H1 (cell line): ENCODE measurements at regions not wholly inside any gene's neighbourhood (a gene's known extent, or its start where the extent isn't known, plus 50 kb on each side); places are given as distances from the start of the nearest gene placed in this dataset.

Experiments
- CTCF ChIA-PET: fragments of 300-600 bp; sonication (Branson Sonifier 250); formaldehyde crosslinking; loops from one replicate; lab custom pipeline; 2021; ENCODE audit not compliant: partially characterized antibody; lab: Charles Lee
- POLR2A ChIA-PET: fragments of 300-600 bp; sonication (Branson Sonifier 250); formaldehyde crosslinking; loops from one replicate; lab custom pipeline; 2021; ENCODE audit warnings: inconsistent platforms; ENCODE audit not compliant: partially characterized antibody; lab: Charles Lee
- DNase-seq, 2 experiments: peaks; one replicate each; pipeline versions ENCODE4 v3.0.0 to v3.0.0-alpha.2; 2010 to 2022; ENCODE audit warnings: low spot score in 2 of 2, low read depth in 1 of 2, mixed read lengths in 1 of 2
- FAIRE-seq: peaks from 2 replicates; lab custom pipeline; 2011; peaks lifted over from hg19 to GRCh38; lab: Jason Lieb, UNC
- H2AFZ ChIP-seq: 2 replicates; pipeline ENCODE4 v1.8.1; 2012; ENCODE audit warnings: low read length, inconsistent platforms
- H2AK5ac ChIP-seq: 2 replicates; pipeline ENCODE4 v1.6.1; 2013; ENCODE audit warnings: low read depth, low read length
- H2BK120ac ChIP-seq: replicated peaks from 2 replicates; pipeline ENCODE3; 2013; ENCODE audit warnings: low read depth, low read length, inconsistent platforms
- H2BK12ac ChIP-seq: 2 replicates; pipeline ENCODE4 v1.6.1; 2013; ENCODE audit warnings: low read depth, low read length
- H2BK15ac ChIP-seq: 2 replicates; pipeline ENCODE4 v1.6.1; 2013; ENCODE audit warnings: low read length
- H2BK20ac ChIP-seq: 2 replicates; pipeline ENCODE4 v1.6.1; 2013; ENCODE audit warnings: low read length
- H2BK5ac ChIP-seq: 2 replicates; pipeline ENCODE4 v1.6.1; 2013; ENCODE audit warnings: low read depth, low read length
- H3K14ac ChIP-seq: 2 replicates; pipeline ENCODE4 v1.6.1; 2013; ENCODE audit warnings: inconsistent platforms; ENCODE audit not compliant: insufficient read length
- H3K18ac ChIP-seq: 2 replicates; pipeline ENCODE4 v1.6.1; 2013; ENCODE audit warnings: low read length; ENCODE audit errors: extremely low read depth
- H3K23ac ChIP-seq: 2 replicates; pipeline ENCODE4 v1.6.1; 2013; ENCODE audit warnings: inconsistent platforms; ENCODE audit not compliant: insufficient read length
- H3K23me2 ChIP-seq: 2 replicates; pipeline ENCODE4 v1.6.1; 2013; ENCODE audit warnings: low read depth, low read length
- H3K27ac ChIP-seq: 2 replicates; pipeline ENCODE4 v1.6.1; 2011; ENCODE audit warnings: low read depth, low read length, inconsistent platforms
- H3K27me3 ChIP-seq, 4 experiments: replicated peaks in 1 of 4; 1 replicate in 1 of 4; 2 replicates in 3 of 4; pipeline versions ENCODE4 v1.6.1 to v1.8.1; 2011 to 2013; ENCODE audit warnings: low read length in 3 of 4, mild to moderate bottlenecking in 3 of 4, inconsistent platforms in 2 of 4, mixed read lengths in 2 of 4, moderate library complexity in 1 of 4; ENCODE audit not compliant: control insufficient read depth in 3 of 4, insufficient read depth in 3 of 4; ENCODE audit errors: extremely low read depth in 1 of 4
- H3K36me3 ChIP-seq, 4 experiments: 2 replicates each; pipeline versions ENCODE4 v1.6.1 to v1.8.1; 2011 to 2013; ENCODE audit warnings: mild to moderate bottlenecking in 4 of 4, low read length in 3 of 4, moderate library complexity in 2 of 4, control low read depth in 1 of 4, inconsistent platforms in 1 of 4; ENCODE audit not compliant: insufficient read depth in 4 of 4, control insufficient read depth in 2 of 4
- H3K4ac ChIP-seq: replicated peaks from 2 replicates; pipeline ENCODE3; 2013; ENCODE audit warnings: low read length, low read depth, mixed read lengths, inconsistent platforms; ENCODE audit not compliant: insufficient read length
- H3K4me1 ChIP-seq, 4 experiments: replicated peaks in 1 of 4; 1 replicate in 1 of 4; 2 replicates in 3 of 4; pipeline versions ENCODE4 v1.6.1 to v1.8.1; 2011 to 2013; ENCODE audit warnings: low read length in 3 of 4, inconsistent platforms in 2 of 4, mixed read lengths in 1 of 4; ENCODE audit not compliant: insufficient read depth in 4 of 4, control insufficient read depth in 3 of 4
- H3K4me2 ChIP-seq, 2 experiments: 2 replicates each; pipeline versions ENCODE4 v1.6.1 to v1.8.1; 2011 to 2013; ENCODE audit warnings: low read depth in 2 of 2, low read length in 2 of 2, control low read depth in 1 of 2, inconsistent platforms in 1 of 2, mild to moderate bottlenecking in 1 of 2; ENCODE audit not compliant: insufficient read depth in 1 of 2
- H3K4me3 ChIP-seq, 4 experiments: fragments of 200-600, 300-600 bp in 1 of 4; sonication (generic), shearing (Covaris generic), sonication (Bioruptor Twin) in 1 of 4; 2 replicates each; pipeline versions ENCODE4 v1.5.1 to v1.8.1; 2011 to 2016; ENCODE audit warnings: low read length in 4 of 4, low read depth in 3 of 4, control low read depth in 2 of 4, inconsistent platforms in 2 of 4, mild to moderate bottlenecking in 2 of 4, mixed read lengths in 1 of 4, moderate library complexity in 1 of 4; ENCODE audit not compliant: insufficient read depth in 2 of 4; ENCODE audit errors: extremely low read depth in 1 of 4
- H3K56ac ChIP-seq: replicated peaks from 2 replicates; pipeline ENCODE3; 2013; ENCODE audit warnings: low read depth, mild to moderate bottlenecking, mixed read lengths, low read length, inconsistent platforms; ENCODE audit not compliant: insufficient read length
- H3K79me1 ChIP-seq: 2 replicates; pipeline ENCODE4 v1.6.1; 2013; ENCODE audit warnings: low read depth, low read length, control low read depth
- H3K79me2 ChIP-seq, 2 experiments: 2 replicates each; pipeline versions ENCODE4 v1.6.1 to v1.8.1; 2012 to 2013; ENCODE audit warnings: low read length in 2 of 2, mild to moderate bottlenecking in 2 of 2, inconsistent platforms in 1 of 2; ENCODE audit not compliant: insufficient read depth in 2 of 2, control insufficient read depth in 1 of 2
- H3K9ac ChIP-seq, 4 experiments: replicated peaks in 1 of 4; 1 replicate in 1 of 4; 2 replicates in 3 of 4; pipeline versions ENCODE4 v1.6.1 to v1.8.1; 2011 to 2013; ENCODE audit warnings: low read depth in 3 of 4, low read length in 3 of 4, control low read depth in 2 of 4, mild to moderate bottlenecking in 2 of 4, moderate library complexity in 2 of 4, inconsistent platforms in 1 of 4; ENCODE audit errors: extremely low read depth in 1 of 4
- H3K9me3 ChIP-seq, 2 experiments: 2 replicates each; pipeline versions ENCODE4 v1.6.1 to v1.8.1; 2012 to 2013; ENCODE audit warnings: mild to moderate bottlenecking in 2 of 2, moderate library complexity in 2 of 2, control low read depth in 1 of 2, inconsistent platforms in 1 of 2, low read depth in 1 of 2, low read length in 1 of 2, mixed read lengths in 1 of 2; ENCODE audit not compliant: insufficient read depth in 2 of 2
- H4K20me1 ChIP-seq, 2 experiments: replicated peaks in 1 of 2; 2 replicates each; pipeline versions ENCODE3 to v1.8.1; 2011 to 2013; ENCODE audit warnings: inconsistent platforms in 2 of 2, low read length in 2 of 2, mild to moderate bottlenecking in 1 of 2; ENCODE audit not compliant: insufficient read depth in 2 of 2, control insufficient read depth in 1 of 2
- H4K5ac ChIP-seq: 2 replicates; pipeline ENCODE4 v1.6.1; 2013; ENCODE audit warnings: low read length, low read depth, mixed read lengths, inconsistent platforms; ENCODE audit not compliant: insufficient read length
- H4K8ac ChIP-seq: 2 replicates; pipeline ENCODE4 v1.8.0; 2013; ENCODE audit warnings: mild to moderate bottlenecking, moderate library complexity, low read length, inconsistent platforms; ENCODE audit not compliant: insufficient read depth; ENCODE audit errors: extremely low read depth
- H4K91ac ChIP-seq: replicated peaks from 2 replicates; pipeline ENCODE3; 2013; ENCODE audit warnings: low read length, mixed read lengths, inconsistent platforms; ENCODE audit not compliant: insufficient read length
- CHD1 ChIP-seq: IDR thresholded peaks from 2 replicates; pipeline ENCODE4 v1.6.1; 2012; ENCODE audit warnings: low read depth, low read length, improper control_type of control experiment
- FOSL1 ChIP-seq: IDR thresholded peaks from 2 replicates; pipeline ENCODE4 v1.6.1; 2011; ENCODE audit warnings: mild to moderate bottlenecking, low read depth, low read length, moderate library complexity; ENCODE audit not compliant: insufficient read depth
- JUND ChIP-seq: IDR thresholded peaks from 2 replicates; pipeline ENCODE4 v1.6.1; 2011; ENCODE audit warnings: mild to moderate bottlenecking, improper control_type of control experiment, low read length
- POLR2AphosphoS5 ChIP-seq: IDR thresholded peaks from 2 replicates; pipeline ENCODE4 v1.6.1; 2011; ENCODE audit warnings: low read depth, low read length
- whole genome bisulfite sequencing, 2 experiments: shearing (Covaris generic) in 1 of 2; methylation state at CpG; one replicate each; pipeline versions ENCODE4 v1.1.6 to v1.1.7; 2013 to 2015; ENCODE audit warnings: low lambda C conversion rate in 2 of 2, mixed read lengths in 2 of 2, inconsistent platforms in 1 of 2, low coverage in 1 of 2, missing lambda C conversion rate in 1 of 2; ENCODE audit not compliant: insufficient replicate concordance in 2 of 2, insufficient coverage in 1 of 2, insufficient read length in 1 of 2; ENCODE audit errors: extremely low coverage in 1 of 2, missing lambda C conversion rate in 1 of 2; 5-methylcytosine and 5-hydroxymethylcytosine counted together

GRCh38 chrX:39764441-39764914 lies 333.3 kb downstream of the BCOR start:
- ChIA-PET POLR2A (no interaction called here), CTCF (no interaction called here)
- 0 out of 2 replicates have a peak overlapping the region, but pooled peaks have one; percentile 16 for H2BK5ac ChIP-seq
- H4K20me1 ChIP-seq: no peaks in the 10 kb centered on the region
- H3K4me3 ChIP-seq: no peak overlapping the region
- H3K4me1 ChIP-seq: peaks cover 0 to 8% (median 0%) of the 10 kb centered on the region in 4 experiments; a peak in 3 of 7 replicates
- 0 out of 2 replicates have a peak overlapping the region, but pooled peaks have one; percentile 50 for H2BK12ac ChIP-seq
- peak overlapping the region; percentile 21 for H2BK120ac ChIP-seq
- WGBS, 2 experiments: 52% methylated on average over 9 of the region's 10 CpGs; no CpG with 5 or more reads in 1 of the 2 experiments
- no peaks in the 10 kb centered on the region for H3K9me3 ChIP-seq
- H3K9ac ChIP-seq: no peak overlapping the region
- no peak overlapping the region for H2BK15ac ChIP-seq
- H3K18ac ChIP-seq: peak overlapping the region; percentile 51
- no peak overlapping the region for H3K23ac ChIP-seq
- H2AFZ ChIP-seq: no peak overlapping the region
- H3K27ac ChIP-seq: no peak overlapping the region
- H3K4ac ChIP-seq: peak overlapping the region; percentile 78
- TF ChIP-seq POLR2AphosphoS5: no peak
- TF ChIP-seq CHD1: no peak
- peak; percentile 31; the same call in 1 of the 2 replicates for TF ChIP-seq JUND
- TF ChIP-seq FOSL1: no peak
- no peak overlapping the region for H3K14ac ChIP-seq
- no peak overlapping the region for H4K5ac ChIP-seq
- no peaks in the 10 kb centered on the region for H3K23me2 ChIP-seq
- H4K8ac ChIP-seq: no peak overlapping the region
- FAIRE-seq (peak; percentile 39), DNase-seq (no peak)
- 0 out of 2 replicates have a peak overlapping the region, but pooled peaks have one; percentile 75 for H2AK5ac ChIP-seq
- no peaks in the 10 kb centered on the region for H3K36me3 ChIP-seq
- no peaks in the 10 kb centered on the region for H3K79me2 ChIP-seq
- peak overlapping the region; percentile 65 for H4K91ac ChIP-seq
- peak overlapping the region; percentile 17 to 33; a peak in 3 of 4 replicates for H3K4me2 ChIP-seq
- H3K79me1 ChIP-seq: no peaks in the 10 kb centered on the region
- no peak overlapping the region for H3K56ac ChIP-seq
- H3K27me3 ChIP-seq: no peaks in the 10 kb centered on the region
- no peak overlapping the region for H2BK20ac ChIP-seq
